Gastroesophageal sphincter (tissue), 3 donors: ENCODE measurements at regions not wholly inside any gene's neighbourhood (a gene's known extent, or its start where the extent isn't known, plus 50 kb on each side); places are given as distances from the start of the nearest gene placed in this dataset.

ENCODE experiments used
- CTCF ChIP-seq, 4 experiments: fragments of 200-600 bp in 2 of 4; fragments of 450-650 bp in 2 of 4; sonication (generic) in 1 of 4; IDR thresholded peaks; one replicate each; pipeline ENCODE4 v1.5.1; 2017 to 2019; ENCODE audit warnings: antibody characterized with exemption in 4 of 4, mild to moderate bottlenecking in 2 of 4, moderate library complexity in 2 of 4
- POLR2A ChIP-seq, 2 donors: fragments of 450-650 bp; IDR thresholded peaks; one replicate each; pipeline ENCODE4 v1.6.1; 2017; ENCODE audit warnings: antibody characterized with exemption in 2 of 2, mild to moderate bottlenecking in 2 of 2, moderate library complexity in 1 of 2
- POLR2AphosphoS5 ChIP-seq: sonication (generic); formaldehyde crosslinking; IDR thresholded peaks from one replicate; pipeline ENCODE4 v1.6.1; 2017; ENCODE audit warnings: antibody characterized with exemption

- TF ChIP-seq CTCF (IDR thresholded peaks at IDR 0.05) (no peak), POLR2A (IDR thresholded peaks at IDR 0.05) (no peak), POLR2AphosphoS5 (no peak)
Observed at GRCh38 chr13:67860315-67860714, 630.2 kb upstream of the PCDH9 start.
